ENCODE measurements at regions not wholly inside any gene's neighbourhood (a gene's known extent, or its start where the extent isn't known, plus 50 kb on each side); places are given as distances from the start of the nearest gene placed in this dataset.

DNA sequence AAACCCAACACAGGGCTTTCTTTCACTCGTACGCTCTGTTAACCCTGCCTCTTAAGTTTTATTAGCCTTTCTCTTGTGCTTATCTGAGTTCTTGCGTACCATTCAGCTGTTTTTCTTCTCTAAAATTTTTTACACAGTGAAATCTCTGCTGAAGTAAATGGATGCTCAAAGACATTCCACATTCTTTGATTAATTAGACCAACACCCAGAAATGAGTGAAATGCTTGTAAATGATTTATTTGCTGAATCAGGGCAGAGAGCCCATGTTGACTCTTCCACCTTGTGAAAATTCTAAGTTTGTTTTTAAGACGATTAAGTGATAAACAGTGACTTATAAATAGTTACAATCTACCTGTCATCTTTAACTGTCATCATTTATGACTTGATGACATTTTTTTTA lies 156.7 kb downstream of the ACTL8 start:
- Histone ChIP-seq H3K4me1 (ENCODE audit: control insufficient read depth in 1 of 2, insufficient read depth in 2 of 2, low read length in 2 of 2) (no peaks in the 10 kb centered on the region), H3K4me2 (replicated peaks; ENCODE audit: extremely low read depth, low read length, poor library complexity, severe bottlenecking) (no peak overlapping the region), H3K4me3 (replicated peaks in 1 of 3; ENCODE audit: low read depth in 2 of 3, low read length in 3 of 3) (no peak overlapping the region), H4K20me1 (ENCODE audit: insufficient read depth, low read length) (no peaks in the 10 kb centered on the region), H3K9me3 (replicated peaks in 1 of 2; ENCODE audit: control insufficient read depth in 1 of 2, insufficient read depth in 1 of 2, low read length in 2 of 2) (no peaks in the 10 kb centered on the region), H3K79me2 (ENCODE audit: insufficient read depth, low read length) (no peaks in the 10 kb centered on the region), H3K36me3 (replicated peaks in 1 of 2; ENCODE audit: control insufficient read depth in 1 of 2, insufficient read depth in 2 of 2, low read length in 2 of 2) (no peaks in the 10 kb centered on the region), H3K27ac (ENCODE audit: low read depth in 1 of 2, low read length in 2 of 2) (no peak overlapping the region), H3K9ac (ENCODE audit: insufficient read depth, low read length, poor library complexity, severe bottlenecking) (no peak overlapping the region), H3K27me3 (ENCODE audit: control insufficient read depth in 2 of 2, insufficient read depth in 2 of 2, low read length in 2 of 2) (peaks cover 11% of the 10 kb centered on the region in 2 donors), H2AFZ (ENCODE audit: insufficient read depth, low read depth, low read length, poor library complexity, severe bottlenecking) (no peak overlapping the region)
- Mint-ChIP-seq H3K4me1 (no peaks in the 10 kb centered on the region), H3K4me3 (no peak overlapping the region), H3K9me3 (peaks cover 0 to 3% (median 0%) of the 10 kb centered on the region in 7 donors), H3K27me3 (ENCODE audit: low read depth in 3 of 3) (peaks cover 17 to 32% (median 31%) of the 10 kb centered on the region in 3 donors), H3K36me3 (no peaks in the 10 kb centered on the region), H3K27ac (no peak overlapping the region)
- no peak for DNase-seq
- intact Hi-C loops (cut with micrococcal nuclease), result no loop called here
- 72% methylated on average over 2 of the region's 4 CpGs for whole genome bisulfite sequencing (ENCODE audit: insufficient coverage)
- TF ChIP-seq CTCF (IDR thresholded peaks at IDR 0.05), result no peak

DNA sequence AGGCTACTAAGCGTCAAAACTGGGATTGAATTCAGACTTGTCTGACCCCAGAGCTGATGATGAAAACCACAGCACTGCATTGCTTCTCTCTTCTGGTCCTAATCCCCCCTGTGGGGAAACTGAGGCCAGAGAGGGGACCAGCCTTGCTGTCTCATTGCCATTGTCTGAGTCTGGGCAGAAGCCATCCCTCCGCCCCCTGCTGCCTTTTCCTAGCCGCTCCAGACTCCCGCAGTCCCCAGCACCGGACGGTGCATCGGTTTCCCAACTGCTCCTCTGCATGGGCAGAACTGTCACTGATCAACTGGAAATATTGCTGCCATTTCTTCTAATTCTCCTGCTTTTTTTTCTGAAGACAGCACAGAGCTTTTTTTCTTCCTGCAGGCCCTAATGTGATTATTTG lies 157.4 kb downstream of the ACTL8 start:
- no peak overlapping the region for H3K27ac ChIP-seq (ENCODE audit: low read depth in 1 of 2, low read length in 2 of 2)
- H3K4me3 ChIP-seq (replicated peaks in 1 of 3; ENCODE audit: low read depth in 2 of 3, low read length in 3 of 3), result no peak overlapping the region
- H3K27me3 Mint-ChIP-seq (ENCODE audit: low read depth in 3 of 3), result peaks cover 17 to 32% (median 30%) of the 10 kb centered on the region in 3 donors
- H3K27ac Mint-ChIP-seq, result no peak overlapping the region
- no peaks in the 10 kb centered on the region for H3K36me3 Mint-ChIP-seq
- H3K4me1 Mint-ChIP-seq, result no peaks in the 10 kb centered on the region
- DNase-seq, result no peak
- no peak for TF ChIP-seq CTCF (IDR thresholded peaks at IDR 0.05)
- H4K20me1 ChIP-seq (ENCODE audit: insufficient read depth, low read length), result no peaks in the 10 kb centered on the region
- H3K4me2 ChIP-seq (replicated peaks; ENCODE audit: extremely low read depth, low read length, poor library complexity, severe bottlenecking), result no peak overlapping the region
- no peaks in the 10 kb centered on the region for H3K79me2 ChIP-seq (ENCODE audit: insufficient read depth, low read length)
- peaks cover 11% of the 10 kb centered on the region in 2 donors for H3K27me3 ChIP-seq (ENCODE audit: control insufficient read depth in 2 of 2, insufficient read depth in 2 of 2, low read length in 2 of 2)
- H3K4me3 Mint-ChIP-seq, result no peak overlapping the region
- H3K9me3 Mint-ChIP-seq, result peaks cover 0 to 3% (median 0%) of the 10 kb centered on the region in 7 donors
- 89% methylated on average over 7 of the region's 7 CpGs for WGBS (ENCODE audit: insufficient coverage)
- H3K9me3 ChIP-seq (replicated peaks in 1 of 2; ENCODE audit: control insufficient read depth in 1 of 2, insufficient read depth in 1 of 2, low read length in 2 of 2), result no peaks in the 10 kb centered on the region
- intact Hi-C loops (cut with micrococcal nuclease), result no loop called here
- H2AFZ ChIP-seq (ENCODE audit: insufficient read depth, low read depth, low read length, poor library complexity, severe bottlenecking), result no peak overlapping the region
- no peaks in the 10 kb centered on the region for H3K4me1 ChIP-seq (ENCODE audit: control insufficient read depth in 1 of 2, insufficient read depth in 2 of 2, low read length in 2 of 2)
- H3K9ac ChIP-seq (ENCODE audit: insufficient read depth, low read length, poor library complexity, severe bottlenecking), result no peak overlapping the region
- no peaks in the 10 kb centered on the region for H3K36me3 ChIP-seq (replicated peaks in 1 of 2; ENCODE audit: control insufficient read depth in 1 of 2, insufficient read depth in 2 of 2, low read length in 2 of 2)

All from CD14-positive monocyte (primary cell).